ENCODE measurements at regions not wholly inside any gene's neighbourhood (a gene's known extent, or its start where the extent isn't known, plus 50 kb on each side); places are given as distances from the start of the nearest gene placed in this dataset.

- Histone ChIP-seq H3K9ac (replicated peaks; ENCODE audit: extremely low read depth, insufficient read depth, low read length) (no peak overlapping the region), H3K27me3 (ENCODE audit: control insufficient read depth in 2 of 2, insufficient read depth in 2 of 2, low read length in 2 of 2) (no peaks in the 10 kb centered on the region), H4K20me1 (replicated peaks; ENCODE audit: control insufficient read depth, extremely low read depth, insufficient read depth, low read length) (no peaks in the 10 kb centered on the region), H2AFZ (ENCODE audit: low read depth, low read length) (no peak overlapping the region), H3K4me1 (ENCODE audit: control insufficient read depth, extremely low read depth, insufficient read depth, low read length) (peaks cover 11% of the 10 kb centered on the region), H3K36me3 (ENCODE audit: control insufficient read depth in 2 of 2, extremely low read depth in 1 of 2, insufficient read depth in 2 of 2, low read length in 2 of 2) (no peaks in the 10 kb centered on the region), H3K27ac (ENCODE audit: insufficient read depth, low read depth, low read length) (no peak overlapping the region), H3K4me3 (replicated peaks in 1 of 3; ENCODE audit: insufficient read depth in 1 of 3, low read depth in 1 of 3, low read length in 3 of 3) (no peak overlapping the region), H3K4me2 (ENCODE audit: insufficient read depth, low read length) (no peak overlapping the region), H3K79me2 (ENCODE audit: control insufficient read depth, insufficient read depth, low read length) (no peaks in the 10 kb centered on the region), H3K9me1 (replicated peaks; ENCODE audit: control insufficient read depth, extremely low read depth, insufficient read depth, low read length) (no peaks in the 10 kb centered on the region), H3K9me3 (replicated peaks; ENCODE audit: control insufficient read depth, insufficient read depth, low read length) (no peaks in the 10 kb centered on the region)
- intact Hi-C loops (cut with micrococcal nuclease): no loop called here
- no peak for FAIRE-seq
- BruUV-seq (replicated peaks): no TSS peak
- ChIA-PET POLR2A (no interaction called here), CTCF (interaction anchor here (1.0 kb wide), 1 partner anchor 36 kb away, joined by 3 read pairs; no protein-coding TSS in a partner anchor)
- no peak for TF ChIP-seq POLR2AphosphoS5 (IDR thresholded peaks at IDR 0.05; ENCODE audit: insufficient read depth, low read depth, low read length)
- TF ChIP-seq POLR2A (IDR thresholded peaks at IDR 0.05; ENCODE audit: low read depth, low read length): no peak
- TF ChIP-seq JUN (IDR thresholded peaks at IDR 0.05; ENCODE audit: borderline replicate concordance, insufficient read depth, insufficient read length, low read depth): no peak
- TF ChIP-seq GATA2 (IDR thresholded peaks at IDR 0.05; ENCODE audit: insufficient read depth, insufficient read length, low read depth, low read length): no peak
- TF ChIP-seq MYC (IDR thresholded peaks at IDR 0.05; ENCODE audit: low read depth, low read length): no peak
- dilution Hi-C loops (cut with MboI; ENCODE audit: extremely low pct_ligation_motif_present, low sequenced_read_pairs): no loop called here
- DNase-seq (ENCODE audit: low read depth, low spot score): no peak
Measured at GRCh38 chr2:20559277-20559676, 91.6 kb downstream of the HS1BP3 start.

- FAIRE-seq (no peak), DNase-seq (ENCODE audit: low read depth, low spot score) (no peak)
- Histone ChIP-seq H3K79me2 (ENCODE audit: control insufficient read depth, insufficient read depth, low read length) (no peaks in the 10 kb centered on the region), H3K9me3 (replicated peaks; ENCODE audit: control insufficient read depth, insufficient read depth, low read length) (no peaks in the 10 kb centered on the region), H3K4me3 (replicated peaks in 1 of 3; ENCODE audit: insufficient read depth in 1 of 3, low read depth in 1 of 3, low read length in 3 of 3) (no peak overlapping the region), H3K4me2 (ENCODE audit: insufficient read depth, low read length) (no peak overlapping the region), H3K27ac (ENCODE audit: insufficient read depth, low read depth, low read length) (no peak overlapping the region), H3K36me3 (ENCODE audit: control insufficient read depth in 2 of 2, extremely low read depth in 1 of 2, insufficient read depth in 2 of 2, low read length in 2 of 2) (no peaks in the 10 kb centered on the region), H3K9me1 (replicated peaks; ENCODE audit: control insufficient read depth, extremely low read depth, insufficient read depth, low read length) (no peaks in the 10 kb centered on the region), H3K27me3 (ENCODE audit: control insufficient read depth in 2 of 2, insufficient read depth in 2 of 2, low read length in 2 of 2) (no peaks in the 10 kb centered on the region), H3K4me1 (ENCODE audit: control insufficient read depth, extremely low read depth, insufficient read depth, low read length) (peaks cover 11% of the 10 kb centered on the region), H2AFZ (ENCODE audit: low read depth, low read length) (no peak overlapping the region), H4K20me1 (replicated peaks; ENCODE audit: control insufficient read depth, extremely low read depth, insufficient read depth, low read length) (no peaks in the 10 kb centered on the region), H3K9ac (replicated peaks; ENCODE audit: extremely low read depth, insufficient read depth, low read length) (no peak overlapping the region)
- TF ChIP-seq GATA2 (IDR thresholded peaks at IDR 0.05; ENCODE audit: insufficient read depth, insufficient read length, low read depth, low read length) (no peak), POLR2A (IDR thresholded peaks at IDR 0.05; ENCODE audit: low read depth, low read length) (no peak), MYC (IDR thresholded peaks at IDR 0.05; ENCODE audit: low read depth, low read length) (no peak), FOS (IDR thresholded peaks at IDR 0.05; ENCODE audit: borderline replicate concordance, insufficient read depth, low read length) (no peak), MAX (IDR thresholded peaks at IDR 0.05; ENCODE audit: insufficient read depth, insufficient read length) (no peak), POLR2AphosphoS5 (IDR thresholded peaks at IDR 0.05; ENCODE audit: insufficient read depth, low read depth, low read length) (no peak), CTCF (IDR thresholded peaks at IDR 0.05; ENCODE audit: extremely low read depth in 1 of 2, insufficient read depth in 1 of 2, low read depth in 1 of 2, low read length in 2 of 2) (no peak), EZH2 (IDR thresholded peaks at IDR 0.05; ENCODE audit: borderline replicate concordance, low read depth, low read length, severe bottlenecking) (no peak), JUN (IDR thresholded peaks at IDR 0.05; ENCODE audit: borderline replicate concordance, insufficient read depth, insufficient read length, low read depth) (no peak)
- ChIA-PET CTCF (no interaction called here), POLR2A (no interaction called here)
- intact Hi-C loops (cut with micrococcal nuclease): no loop called here
- BruUV-seq (replicated peaks): no TSS peak
- dilution Hi-C loops (cut with MboI; ENCODE audit: extremely low pct_ligation_motif_present, low sequenced_read_pairs): no loop called here
Measured at GRCh38 chr2:20560011-20560410, 90.9 kb downstream of the HS1BP3 start.

All from endothelial cell of umbilical vein (primary cell).